GM12891 (cell line): ENCODE measurements at regions not wholly inside any gene's neighbourhood (a gene's known extent, or its start where the extent isn't known, plus 50 kb on each side); places are given as distances from the start of the nearest gene placed in this dataset.

Experiments used
- PAX5 ChIP-seq: IDR thresholded peaks from 2 replicates; pipeline ENCODE4 v1.6.1; 2011; ENCODE audit warnings: low read length, moderate library complexity, mild to moderate bottlenecking; ENCODE audit not compliant: insufficient read depth, severe bottlenecking
- POLR2A ChIP-seq: IDR thresholded peaks from 2 replicates; pipeline ENCODE4 v1.6.1; 2011; ENCODE audit warnings: low read depth, low read length, control low read depth
- POLR2AphosphoS5 ChIP-seq: IDR thresholded peaks from 2 replicates; pipeline ENCODE4 v1.6.1; 2011; ENCODE audit warnings: low read depth, low read length, control low read depth
- POU2F2 ChIP-seq: IDR thresholded peaks from 2 replicates; pipeline ENCODE4 v1.6.1; 2011; ENCODE audit warnings: low read depth, mild to moderate bottlenecking, control low read depth, low read length, moderate library complexity
- SPI1 ChIP-seq: IDR thresholded peaks from 2 replicates; pipeline ENCODE4 v1.6.1; 2011; ENCODE audit warnings: low read depth, low read length, control low read depth
- TAF1 ChIP-seq: IDR thresholded peaks from 2 replicates; pipeline ENCODE4 v1.6.1; 2011; ENCODE audit warnings: low read depth, low read length, control low read depth

GRCh38 chr5:23303435-23303834 lies 204.0 kb upstream of the PRDM9 start:
- TF ChIP-seq POLR2A (no peak), POLR2AphosphoS5 (no peak), TAF1 (no peak), PAX5 (no peak), SPI1 (no peak), POU2F2 (no peak)
